ENCODE measurements at regions not wholly inside any gene's neighbourhood (a gene's known extent, or its start where the extent isn't known, plus 50 kb on each side); places are given as distances from the start of the nearest gene placed in this dataset.

DNA sequence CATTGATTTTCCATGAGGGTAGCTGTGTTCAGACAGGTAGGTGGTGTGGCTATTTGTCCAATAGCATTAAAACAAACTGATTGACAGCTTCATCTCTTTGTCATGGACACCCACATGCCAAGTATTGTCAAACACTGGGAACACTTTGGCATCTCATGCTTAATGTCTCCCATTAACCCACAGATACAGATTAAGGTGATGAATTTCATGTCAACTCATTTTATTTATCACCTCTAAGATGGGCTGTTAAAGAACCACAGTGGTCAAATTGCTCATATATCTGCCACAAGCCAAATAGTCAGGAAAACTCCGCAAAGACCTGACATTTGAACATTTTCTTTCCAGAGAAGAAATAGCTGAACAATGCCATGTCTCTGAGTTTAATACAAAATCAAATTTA lies 139.1 kb upstream of the SPTLC3 start:
- TF ChIP-seq, protein P1, sequence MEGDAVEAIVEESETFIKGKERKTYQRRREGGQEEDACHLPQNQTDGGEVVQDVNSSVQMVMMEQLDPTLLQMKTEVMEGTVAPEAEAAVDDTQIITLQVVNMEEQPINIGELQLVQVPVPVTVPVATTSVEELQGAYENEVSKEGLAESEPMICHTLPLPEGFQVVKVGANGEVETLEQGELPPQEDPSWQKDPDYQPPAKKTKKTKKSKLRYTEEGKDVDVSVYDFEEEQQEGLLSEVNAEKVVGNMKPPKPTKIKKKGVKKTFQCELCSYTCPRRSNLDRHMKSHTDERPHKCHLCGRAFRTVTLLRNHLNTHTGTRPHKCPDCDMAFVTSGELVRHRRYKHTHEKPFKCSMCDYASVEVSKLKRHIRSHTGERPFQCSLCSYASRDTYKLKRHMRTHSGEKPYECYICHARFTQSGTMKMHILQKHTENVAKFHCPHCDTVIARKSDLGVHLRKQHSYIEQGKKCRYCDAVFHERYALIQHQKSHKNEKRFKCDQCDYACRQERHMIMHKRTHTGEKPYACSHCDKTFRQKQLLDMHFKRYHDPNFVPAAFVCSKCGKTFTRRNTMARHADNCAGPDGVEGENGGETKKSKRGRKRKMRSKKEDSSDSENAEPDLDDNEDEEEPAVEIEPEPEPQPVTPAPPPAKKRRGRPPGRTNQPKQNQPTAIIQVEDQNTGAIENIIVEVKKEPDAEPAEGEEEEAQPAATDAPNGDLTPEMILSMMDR (IDR thresholded peaks at IDR 0.05): no peak
- TF ChIP-seq POLR2A (IDR thresholded peaks at IDR 0.05): no peak
- no peak for TF ChIP-seq EP300 (IDR thresholded peaks at IDR 0.05)

Data from tibial nerve (tissue), 4 donors.